CD4-positive, alpha-beta T cell (primary cell): ENCODE measurements at regions not wholly inside any gene's neighbourhood (a gene's known extent, or its start where the extent isn't known, plus 50 kb on each side); places are given as distances from the start of the nearest gene placed in this dataset.

Experiments
- ATAC-seq: fragments of 200-7000 bp; cut with Tn5 transposase; one replicate; pipeline ENCODE4 v1.10.0; 2022; ENCODE audit warnings: mild to moderate bottlenecking; ENCODE audit not compliant: poor library complexity
- CTCF ChIA-PET: fragments of 350-600 bp; sonication (Branson Sonifier 250); formaldehyde crosslinking; loops from one replicate; lab custom pipeline; 2021; ENCODE audit warnings: antibody characterized with exemption, inconsistent platforms; lab: Charles Lee
- POLR2A ChIA-PET: fragments of 350-600 bp; sonication (Branson Sonifier 250); formaldehyde crosslinking; loops from one replicate; lab custom pipeline; 2021; ENCODE audit warnings: antibody characterized with exemption, inconsistent platforms; lab: Charles Lee
- DNase-seq, 14 experiments: peaks; one replicate each; pipeline ENCODE4 v3.0.0-alpha.2; 2013 to 2020; ENCODE audit warnings: mixed read lengths in 2 of 14
- H3K27ac ChIP-seq, 2 donors: one replicate each; pipeline versions ENCODE4 v1.5.1 to v1.7.0; 2013; ENCODE audit warnings: low read length in 2 of 2, low read depth in 1 of 2, mild to moderate bottlenecking in 1 of 2
- H3K27me3 ChIP-seq, 2 experiments: 1 replicate in 1 of 2; 2 replicates in 1 of 2; pipeline versions ENCODE4 v1.6.1 to v1.7.0; 2013; ENCODE audit warnings: low read length in 2 of 2, control low read depth in 1 of 2, mild to moderate bottlenecking in 1 of 2, moderate library complexity in 1 of 2; ENCODE audit not compliant: insufficient read depth in 2 of 2, control insufficient read depth in 1 of 2
- H3K36me3 ChIP-seq: one replicate; pipeline ENCODE4 v1.6.1; 2013; ENCODE audit warnings: low read length, control low read depth; ENCODE audit not compliant: insufficient read depth
- H3K4me1 ChIP-seq: one replicate; pipeline ENCODE4 v1.6.1; 2013; ENCODE audit warnings: low read length, control low read depth; ENCODE audit not compliant: insufficient read depth
- H3K4me3 ChIP-seq: one replicate; pipeline ENCODE4 v1.5.1; 2013; ENCODE audit warnings: mild to moderate bottlenecking, low read length, moderate library complexity
- H3K9me3 ChIP-seq, 2 experiments: 1 replicate in 1 of 2; 2 replicates in 1 of 2; pipeline versions ENCODE4 v1.6.1 to v1.7.0; 2013; ENCODE audit warnings: low read length in 2 of 2, mild to moderate bottlenecking in 2 of 2, control low read depth in 1 of 2, moderate library complexity in 1 of 2; ENCODE audit not compliant: control insufficient read depth in 1 of 2, insufficient read depth in 1 of 2
- H3K27ac Mint-ChIP-seq: one replicate; pipeline ENCODE4 v1.8.0; 2020; ENCODE audit warnings: mixed read lengths
- H3K27me3 Mint-ChIP-seq: one replicate; pipeline ENCODE4 v1.8.0; 2021; ENCODE audit warnings: mixed read lengths
- H3K36me3 Mint-ChIP-seq: one replicate; pipeline ENCODE4 v1.8.0; 2021; ENCODE audit warnings: low read depth, mixed read lengths
- H3K4me1 Mint-ChIP-seq: one replicate; pipeline ENCODE4 v1.8.0; 2021; ENCODE audit warnings: low read depth, mixed read lengths
- H3K4me3 Mint-ChIP-seq: one replicate; pipeline ENCODE4 v1.8.0; 2020; ENCODE audit warnings: mild to moderate bottlenecking, mixed read lengths
- H3K9me3 Mint-ChIP-seq: one replicate; pipeline ENCODE4 v1.8.0; 2020; ENCODE audit warnings: mixed read lengths
- CTCF ChIP-seq: fragments of 200-600 bp; IDR thresholded peaks from one replicate; pipeline ENCODE4 v1.8.0; 2022; ENCODE audit warnings: antibody characterized with exemption, mild to moderate bottlenecking
- intact Hi-C, 2 experiments: fragments of 100-400 bp; cut with DNase I in 1 of 2; cut with micrococcal nuclease in 1 of 2; formaldehyde crosslinking; loops; one replicate each; pipeline versions ENCODE4 v1.15.1 to v1.9.0; 2023 to 2025; cut with DNase I, micrococcal nuclease

- Mint-ChIP-seq H3K9me3 (no peaks in the 10 kb centered on the region), H3K4me3 (no peak overlapping the region), H3K4me1 (no peaks in the 10 kb centered on the region), H3K27ac (no peak overlapping the region), H3K27me3 (no peaks in the 10 kb centered on the region), H3K36me3 (no peaks in the 10 kb centered on the region)
- ChIA-PET CTCF (no interaction called here), POLR2A (no interaction called here)
- H3K27me3 ChIP-seq: no peaks in the 10 kb centered on the region
- TF ChIP-seq CTCF: no peak
- intact Hi-C loops: no loop called here
- no peak for ATAC-seq
- H3K36me3 ChIP-seq: no peaks in the 10 kb centered on the region
- H3K4me1 ChIP-seq: no peaks in the 10 kb centered on the region
- H3K27ac ChIP-seq: no peak overlapping the region
- H3K9me3 ChIP-seq: no peaks in the 10 kb centered on the region
- DNase-seq: no peak
- H3K4me3 ChIP-seq: no peak overlapping the region
Measured at GRCh38 chr20:54344832-54345231, 130.6 kb upstream of the DOK5 start.

- H3K27ac Mint-ChIP-seq: no peak overlapping the region
- H3K9me3 ChIP-seq: no peaks in the 10 kb centered on the region
- no peak for TF ChIP-seq CTCF
- DNase-seq (no peak), ATAC-seq (no peak)
- no peak overlapping the region for H3K4me3 ChIP-seq
- H3K4me3 Mint-ChIP-seq: no peak overlapping the region
- no peaks in the 10 kb centered on the region for H3K4me1 ChIP-seq
- ChIA-PET POLR2A (no interaction called here), CTCF (no interaction called here)
- H3K27me3 Mint-ChIP-seq: no peaks in the 10 kb centered on the region
- no peak overlapping the region for H3K27ac ChIP-seq
- intact Hi-C loops: no loop called here
- H3K4me1 Mint-ChIP-seq: no peaks in the 10 kb centered on the region
- H3K27me3 ChIP-seq: no peaks in the 10 kb centered on the region
- H3K36me3 ChIP-seq: no peaks in the 10 kb centered on the region
- H3K36me3 Mint-ChIP-seq: no peaks in the 10 kb centered on the region
- H3K9me3 Mint-ChIP-seq: no peaks in the 10 kb centered on the region
Measured at GRCh38 chr20:54345301-54345724, 130.1 kb upstream of the DOK5 start.

- H3K4me3 Mint-ChIP-seq: no peak overlapping the region
- H3K4me1 ChIP-seq: no peaks in the 10 kb centered on the region
- DNase-seq (no peak), ATAC-seq (no peak)
- ChIA-PET CTCF (no interaction called here), POLR2A (no interaction called here)
- no peaks in the 10 kb centered on the region for H3K4me1 Mint-ChIP-seq
- H3K27ac Mint-ChIP-seq: no peak overlapping the region
- H3K27me3 ChIP-seq: no peaks in the 10 kb centered on the region
- no peaks in the 10 kb centered on the region for H3K9me3 Mint-ChIP-seq
- intact Hi-C loops: no loop called here
- no peaks in the 10 kb centered on the region for H3K36me3 Mint-ChIP-seq
- no peak for TF ChIP-seq CTCF
- H3K36me3 ChIP-seq: no peaks in the 10 kb centered on the region
- no peaks in the 10 kb centered on the region for H3K9me3 ChIP-seq
- H3K27ac ChIP-seq: no peak overlapping the region
- no peaks in the 10 kb centered on the region for H3K27me3 Mint-ChIP-seq
- H3K4me3 ChIP-seq: no peak overlapping the region
Measured at GRCh38 chr20:54345821-54346220, 129.6 kb upstream of the DOK5 start.
